Loucy (cell line): ENCODE measurements at regions not wholly inside any gene's neighbourhood (a gene's known extent, or its start where the extent isn't known, plus 50 kb on each side); places are given as distances from the start of the nearest gene placed in this dataset.

Source experiments
- EZH2phosphoT487 ChIP-seq: fragments of 200-600 bp; IDR thresholded peaks from 2 replicates; pipeline ENCODE4 v1.6.1; 2018; ENCODE audit warnings: antibody characterized with exemption, mild to moderate bottlenecking, moderate library complexity, borderline replicate concordance
- TF ChIP-seq, protein P1 (sequence below): fragments of 200-600 bp; sonication (generic); conservative IDR thresholded peaks from 2 replicates; pipeline ENCODE4 v1.5.1; 2014; ENCODE audit warnings: mild to moderate bottlenecking, antibody characterized with exemption, low read length

DNA sequence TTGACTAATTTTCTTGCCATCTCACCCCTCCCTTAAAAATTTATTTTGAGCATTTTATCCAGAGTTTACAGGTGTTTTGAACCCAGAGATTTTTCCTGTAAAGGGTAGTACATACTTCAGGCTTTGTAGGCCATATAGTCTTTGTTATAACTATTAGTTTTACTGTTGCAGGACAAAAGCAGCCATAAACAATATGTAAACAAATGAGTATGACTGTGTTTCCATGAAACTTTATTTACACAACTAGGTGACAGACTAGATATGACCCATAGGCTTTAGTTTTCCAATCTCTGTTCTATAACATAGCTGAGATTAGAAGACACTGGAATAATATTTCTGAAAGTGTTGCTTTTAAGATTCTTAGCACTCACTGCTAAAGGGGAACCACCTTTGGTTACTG is 587.9 kb downstream of the PDCD6IP start:
- TF ChIP-seq, protein P1, sequence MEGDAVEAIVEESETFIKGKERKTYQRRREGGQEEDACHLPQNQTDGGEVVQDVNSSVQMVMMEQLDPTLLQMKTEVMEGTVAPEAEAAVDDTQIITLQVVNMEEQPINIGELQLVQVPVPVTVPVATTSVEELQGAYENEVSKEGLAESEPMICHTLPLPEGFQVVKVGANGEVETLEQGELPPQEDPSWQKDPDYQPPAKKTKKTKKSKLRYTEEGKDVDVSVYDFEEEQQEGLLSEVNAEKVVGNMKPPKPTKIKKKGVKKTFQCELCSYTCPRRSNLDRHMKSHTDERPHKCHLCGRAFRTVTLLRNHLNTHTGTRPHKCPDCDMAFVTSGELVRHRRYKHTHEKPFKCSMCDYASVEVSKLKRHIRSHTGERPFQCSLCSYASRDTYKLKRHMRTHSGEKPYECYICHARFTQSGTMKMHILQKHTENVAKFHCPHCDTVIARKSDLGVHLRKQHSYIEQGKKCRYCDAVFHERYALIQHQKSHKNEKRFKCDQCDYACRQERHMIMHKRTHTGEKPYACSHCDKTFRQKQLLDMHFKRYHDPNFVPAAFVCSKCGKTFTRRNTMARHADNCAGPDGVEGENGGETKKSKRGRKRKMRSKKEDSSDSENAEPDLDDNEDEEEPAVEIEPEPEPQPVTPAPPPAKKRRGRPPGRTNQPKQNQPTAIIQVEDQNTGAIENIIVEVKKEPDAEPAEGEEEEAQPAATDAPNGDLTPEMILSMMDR: no peak
- TF ChIP-seq EZH2phosphoT487: no peak
